AML-193 (cell line): ENCODE measurements at regions not wholly inside any gene's neighbourhood (a gene's known extent, or its start where the extent isn't known, plus 50 kb on each side); places are given as distances from the start of the nearest gene placed in this dataset.

Experiments used
- DNase-seq, 2 experiments: peaks; one replicate each; lab custom pipeline; 2025; lab: John Stamatoyannopoulos, UW

DNA sequence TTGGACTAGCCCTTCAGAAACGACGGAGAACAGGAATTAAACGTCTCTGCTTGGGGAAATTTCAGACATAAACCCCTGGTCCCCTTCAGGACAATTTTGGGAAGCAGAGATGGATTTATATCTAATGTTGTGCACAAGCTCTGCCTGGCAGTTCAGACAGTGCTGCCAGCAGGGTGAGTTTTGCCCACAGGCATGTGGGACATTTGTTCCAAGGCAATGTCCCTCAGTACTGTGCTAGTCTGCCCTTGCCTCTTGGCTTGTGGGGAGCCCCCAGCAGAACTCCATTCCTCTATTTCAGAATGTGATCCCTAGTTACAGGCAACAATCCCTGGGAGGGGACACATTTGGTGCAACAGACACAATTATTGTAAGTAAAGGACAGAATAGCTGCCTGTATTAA is 76.5 kb upstream of the GPR12 start:
- DNase-seq, result no peak

DNA sequence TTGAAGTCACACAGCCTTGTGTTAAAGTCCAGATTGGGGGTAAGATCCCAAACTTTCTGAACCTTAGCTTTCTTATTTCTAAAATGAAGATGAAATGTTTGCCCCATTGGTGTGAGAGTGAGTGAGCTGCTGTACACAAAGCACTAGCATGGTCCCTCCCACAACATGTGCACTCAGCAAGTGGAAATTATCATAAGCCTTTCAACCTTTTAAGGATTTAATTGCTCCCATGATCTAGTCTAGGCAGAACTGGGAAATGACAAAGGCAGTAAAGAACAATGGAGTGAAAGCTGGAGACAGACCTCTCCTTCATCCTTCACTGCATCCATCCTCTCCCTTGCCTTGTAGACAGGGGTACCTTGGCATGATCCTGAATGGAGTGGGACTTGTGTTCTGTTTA is 76.0 kb upstream of the GPR12 start:
- DNase-seq, result no peak

DNA sequence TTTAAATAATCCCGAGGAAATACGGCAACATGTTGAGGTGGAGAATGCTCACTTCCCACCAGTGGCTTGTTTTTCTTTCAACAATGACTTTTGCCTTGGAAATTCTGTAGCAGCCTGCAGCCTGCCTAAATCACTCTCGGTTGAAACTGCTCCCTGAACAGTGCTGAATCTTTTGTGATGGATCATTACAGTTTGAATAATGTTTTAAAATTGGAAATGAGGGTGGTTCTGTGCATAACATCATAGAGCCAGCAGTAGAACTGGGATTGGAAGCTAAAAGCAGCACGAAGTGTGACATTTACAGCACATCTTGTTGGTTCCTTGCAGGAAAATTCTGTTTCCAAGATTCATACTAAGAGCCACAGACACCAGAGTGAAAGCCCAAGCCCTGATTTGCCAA is 74.1 kb upstream of the GPR12 start:
- no peak for DNase-seq

DNA sequence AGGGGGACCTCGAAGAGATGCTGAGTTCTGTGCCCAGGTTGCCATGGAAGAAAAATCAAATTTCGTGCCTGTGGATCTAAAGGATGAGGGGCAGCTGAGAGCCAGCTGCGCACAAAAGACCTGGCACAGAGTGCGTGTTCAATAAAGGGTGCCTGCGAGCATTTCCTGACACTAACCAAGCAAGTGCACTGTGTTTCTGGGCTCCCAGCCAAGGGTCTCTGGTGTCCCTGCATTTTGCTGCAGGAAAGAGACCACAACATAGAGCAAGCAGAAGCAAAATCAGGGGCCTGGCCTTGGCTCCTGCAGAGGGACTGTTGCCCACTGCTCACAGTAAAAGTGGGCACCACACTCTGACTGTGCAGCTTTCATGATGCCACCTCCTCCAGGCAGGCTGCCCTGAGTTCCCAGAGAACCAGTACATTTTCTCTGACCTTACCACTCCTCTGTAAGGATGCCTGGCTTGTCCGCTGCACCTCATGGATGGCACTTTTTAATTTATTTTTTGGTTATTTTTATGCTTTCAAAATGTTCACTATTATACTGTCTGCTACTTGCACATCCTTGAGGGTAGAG is 70.8 kb upstream of the GPR12 start:
- DNase-seq, result no peak

DNA sequence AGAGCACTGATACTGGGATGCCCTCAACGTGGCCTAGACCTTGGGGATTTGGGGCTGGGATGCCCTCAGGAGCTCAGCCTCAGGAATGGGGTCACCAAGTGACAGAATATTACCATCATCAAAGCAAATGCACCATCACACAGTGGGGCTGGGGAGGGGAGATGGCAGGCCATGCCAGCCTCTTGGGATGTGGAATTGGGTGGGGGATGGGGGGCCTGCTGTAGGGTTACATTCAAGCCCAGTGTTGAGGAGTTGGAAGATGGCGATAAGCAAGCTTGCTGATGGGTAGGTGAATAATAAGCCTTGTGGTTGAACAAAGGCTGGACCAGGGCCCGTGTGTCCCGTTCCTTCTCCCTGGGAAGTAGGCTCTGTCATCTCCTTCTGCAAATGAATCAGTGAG is 69.1 kb upstream of the GPR12 start:
- no peak for DNase-seq

DNA sequence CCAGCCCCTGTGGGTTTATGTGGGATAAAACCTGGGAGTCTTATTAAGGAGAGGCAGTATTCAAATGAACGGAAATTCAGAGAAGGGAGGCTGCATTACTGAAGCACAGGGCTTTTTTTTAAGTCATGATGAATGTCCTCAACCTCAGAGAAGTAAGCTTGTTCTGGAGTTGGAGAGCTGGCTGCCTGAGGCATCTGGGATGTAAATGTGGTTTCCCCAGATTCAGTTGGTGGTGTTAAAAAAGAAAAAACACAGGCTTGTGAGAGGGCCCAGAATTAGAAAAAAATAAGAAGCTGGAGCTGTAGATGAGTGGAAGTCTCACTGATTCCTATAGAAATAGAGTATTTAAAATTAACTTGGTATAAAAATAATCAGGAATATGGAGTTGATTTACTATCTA is 64.0 kb upstream of the GPR12 start:
- DNase-seq, result no peak

DNA sequence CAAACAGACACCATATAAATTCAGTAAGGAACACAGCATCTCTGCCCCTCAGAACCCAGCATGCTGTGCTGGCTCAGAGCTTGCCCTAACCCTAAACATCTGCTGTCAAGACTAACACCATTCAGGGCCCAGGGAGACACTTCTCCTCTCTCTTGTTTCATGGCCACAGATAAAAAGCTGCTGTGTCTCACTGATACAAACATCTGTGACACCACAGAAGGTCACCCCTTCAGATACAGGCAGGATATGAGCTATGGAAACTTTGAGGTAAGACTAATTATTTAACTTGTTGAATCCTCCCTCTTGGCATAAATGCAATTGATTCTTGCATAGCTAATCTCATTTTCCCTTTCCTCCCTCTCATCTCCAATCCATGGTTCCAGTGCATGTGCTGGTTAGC is 61.6 kb upstream of the GPR12 start:
- no peak for DNase-seq

DNA sequence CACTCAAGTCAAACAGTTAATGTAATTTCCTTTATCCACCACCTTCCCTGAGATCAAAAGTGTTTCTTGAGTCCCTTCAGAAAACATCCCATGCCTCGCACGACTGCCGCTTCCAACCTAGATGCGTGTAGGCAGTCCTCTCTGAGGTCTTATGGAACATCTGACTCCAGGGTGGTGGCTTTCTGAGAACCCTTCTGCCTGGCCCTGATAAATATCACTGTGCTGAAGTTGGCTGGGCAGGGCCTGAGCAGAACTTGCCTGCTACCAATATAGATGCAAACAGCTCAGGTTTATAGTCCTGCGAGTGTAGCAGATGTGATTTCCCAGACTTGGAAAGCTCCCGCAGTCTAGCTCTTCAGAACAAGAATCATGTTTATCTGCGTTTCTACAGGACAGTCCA is 61.1 kb upstream of the GPR12 start:
- no peak for DNase-seq

DNA sequence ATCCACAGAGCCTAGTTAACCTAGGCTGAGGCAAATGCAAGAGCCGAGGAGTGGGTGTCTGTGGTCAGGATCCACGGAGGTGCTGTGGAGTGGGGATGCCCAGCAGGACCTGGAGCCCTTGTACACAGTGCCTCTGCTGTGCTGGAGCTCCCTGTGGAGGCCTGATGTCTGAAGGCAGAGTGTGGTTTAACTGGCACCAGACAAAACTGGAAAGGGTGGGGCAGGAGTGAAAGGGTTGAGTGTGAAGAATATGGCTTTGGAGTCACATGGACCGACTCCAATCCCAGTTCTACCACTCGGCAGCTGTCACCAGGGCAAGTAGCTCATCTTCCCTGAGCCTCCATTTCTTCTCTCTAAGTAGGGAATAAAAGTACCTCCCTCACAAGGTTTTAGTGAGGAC is 60.3 kb upstream of the GPR12 start:
- DNase-seq, result no peak

DNA sequence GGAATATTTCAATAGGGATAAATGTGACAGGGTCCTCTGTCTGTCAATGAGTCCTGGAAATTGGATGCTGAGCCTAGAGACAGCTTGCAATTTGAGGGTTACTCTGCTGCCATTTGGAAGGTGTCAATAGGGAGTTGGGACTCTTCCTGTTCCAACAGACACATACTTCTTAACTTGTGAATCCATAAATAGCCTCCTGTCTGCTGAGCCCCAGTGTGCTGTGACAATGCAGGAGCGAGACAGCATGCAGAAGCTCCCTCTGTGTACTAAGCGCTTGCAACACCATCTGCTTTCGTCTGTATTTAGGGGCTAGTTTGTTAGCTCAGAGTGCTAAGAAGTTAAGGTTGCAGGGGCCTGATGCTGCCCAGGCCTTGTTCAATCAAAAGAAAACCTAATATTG is 58.5 kb upstream of the GPR12 start:
- DNase-seq, result no peak

DNA sequence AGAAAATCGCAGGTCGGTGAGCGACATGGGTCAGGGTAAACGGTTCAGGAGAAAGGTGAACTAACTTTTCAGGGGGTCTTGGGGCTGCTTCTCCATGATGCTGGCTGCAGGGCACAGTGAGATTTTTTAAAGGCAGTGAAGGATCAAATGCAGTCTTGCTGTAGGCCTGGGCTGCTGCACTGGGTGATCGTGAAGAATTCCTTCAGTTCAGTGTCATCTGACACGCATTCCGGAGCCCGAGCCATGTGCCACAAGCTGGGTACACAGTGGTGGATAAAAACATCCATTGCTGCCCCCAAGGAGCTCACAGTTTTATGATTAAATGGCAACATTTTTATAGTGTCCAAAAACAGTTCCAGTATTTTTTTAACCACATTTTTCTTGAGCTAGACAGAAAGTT is 56.3 kb upstream of the GPR12 start:
- DNase-seq, result no peak

DNA sequence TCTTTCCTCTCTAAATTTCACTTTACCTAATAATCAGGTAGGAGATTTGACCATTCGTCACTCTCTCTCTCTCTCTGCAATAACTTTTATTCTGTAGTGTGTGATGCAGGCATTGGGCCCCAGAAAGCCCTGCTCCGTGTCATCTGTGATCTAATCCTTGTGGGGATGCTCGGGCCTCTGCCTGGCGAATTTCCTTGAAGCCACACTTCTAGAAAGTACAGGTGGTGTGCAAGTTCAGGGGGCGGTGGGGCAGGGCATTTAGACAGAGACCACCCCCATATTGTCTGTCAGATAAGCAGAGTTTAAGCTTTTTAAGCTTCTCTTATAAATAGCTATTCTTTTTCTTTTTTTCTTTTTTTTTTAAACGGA is 53.4 kb upstream of the GPR12 start:
- DNase-seq, result no peak

DNA sequence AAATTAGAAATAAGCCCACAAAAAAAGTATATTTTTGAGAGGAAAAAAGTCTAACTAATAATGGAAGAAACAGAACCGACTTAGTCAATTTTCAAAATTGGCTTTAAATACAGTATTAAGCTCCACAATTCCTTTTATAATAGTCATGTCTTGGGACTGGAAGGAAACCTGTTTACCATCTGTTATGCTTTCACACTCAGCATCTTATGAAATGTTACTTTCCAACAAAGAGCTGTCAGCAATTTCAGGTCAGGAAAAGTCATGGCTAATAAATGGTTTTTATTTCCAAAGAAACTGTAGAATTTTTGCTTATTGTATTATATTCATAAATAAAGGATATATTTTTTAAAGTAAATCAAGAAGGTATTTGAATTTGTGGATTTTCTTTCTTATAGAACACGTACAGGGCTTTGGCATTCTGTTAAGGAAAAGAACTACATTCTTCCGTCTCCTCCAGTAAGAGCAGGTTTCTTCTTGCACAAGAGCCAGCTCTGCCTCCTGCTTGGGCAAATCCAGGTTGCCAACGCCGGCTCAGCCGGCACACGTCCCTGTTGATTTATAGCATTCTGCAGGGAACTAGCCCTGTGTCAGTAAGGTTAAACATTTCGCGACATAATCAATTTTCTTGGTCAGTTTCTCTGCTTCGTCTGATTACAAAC is 52.9 kb upstream of the GPR12 start:
- DNase-seq, result no peak

DNA sequence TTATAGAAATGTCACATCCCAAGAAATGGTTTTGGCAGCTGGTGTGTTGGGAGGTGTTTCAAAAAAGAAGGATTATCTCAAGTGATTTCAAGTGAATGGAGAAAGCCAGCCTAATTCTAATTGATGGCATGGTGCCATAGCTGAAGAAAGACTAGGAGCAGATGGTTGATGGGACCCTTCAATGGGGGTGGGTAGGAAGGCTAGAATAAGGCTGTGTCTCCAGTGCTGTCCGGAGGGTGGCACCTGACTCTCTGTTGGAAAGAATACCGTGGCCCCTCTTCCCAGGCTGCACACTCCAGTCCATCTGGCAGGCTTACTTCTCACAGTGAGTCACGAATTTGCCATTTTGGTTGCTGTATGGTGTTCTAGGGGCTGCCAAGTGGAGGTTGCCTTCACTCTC is 51.0 kb upstream of the GPR12 start:
- DNase-seq, result no peak
